Lung (tissue), 11 donors: ENCODE measurements at regions not wholly inside any gene's neighbourhood (a gene's known extent, or its start where the extent isn't known, plus 50 kb on each side); places are given as distances from the start of the nearest gene placed in this dataset.

Experiments
- ATAC-seq: fragments of 200-7000 bp; cut with Tn5 transposase; one replicate; pipeline ENCODE4 v1.9.1; 2020; ENCODE audit warnings: moderate number of reproducible peaks; ENCODE audit not compliant: insufficient read depth, low FRiP score
- DNase-seq, 3 donors: peaks; one replicate each; pipeline ENCODE4 v3.0.0-alpha.2; 2013 to 2017
- H3K27ac ChIP-seq, 2 donors: one replicate each; pipeline ENCODE4 v1.5.1; 2013; ENCODE audit warnings: mild to moderate bottlenecking in 2 of 2, moderate library complexity in 2 of 2, control low read depth in 1 of 2, inconsistent platforms in 1 of 2, low read depth in 1 of 2, low read length in 1 of 2
- H3K27me3 ChIP-seq, 3 donors: one replicate each; pipeline ENCODE4 v1.5.1; 2013; ENCODE audit warnings: low read length in 2 of 3; ENCODE audit not compliant: control insufficient read depth in 3 of 3, insufficient read depth in 3 of 3
- H3K36me3 ChIP-seq, 4 donors: one replicate each; pipeline ENCODE4 v1.5.1; 2013; ENCODE audit warnings: low read length in 4 of 4, mild to moderate bottlenecking in 1 of 4, moderate library complexity in 1 of 4; ENCODE audit not compliant: control insufficient read depth in 4 of 4, insufficient read depth in 4 of 4
- H3K4me1 ChIP-seq, 5 donors: one replicate each; pipeline ENCODE4 v1.5.1; 2013; ENCODE audit warnings: low read length in 5 of 5, mild to moderate bottlenecking in 2 of 5, moderate library complexity in 1 of 5; ENCODE audit not compliant: control insufficient read depth in 5 of 5, insufficient read depth in 5 of 5
- H3K4me3 ChIP-seq: one replicate; pipeline ENCODE4 v1.5.1; 2013; ENCODE audit warnings: mild to moderate bottlenecking, control low read depth, moderate library complexity
- H3K9ac ChIP-seq, 2 donors: one replicate each; pipeline ENCODE4 v1.5.1; 2013; ENCODE audit warnings: low read length in 2 of 2, control low read depth in 1 of 2; ENCODE audit not compliant: insufficient read depth in 1 of 2
- H3K9me3 ChIP-seq, 4 donors: one replicate each; pipeline ENCODE4 v1.5.1; 2013; ENCODE audit warnings: low read length in 3 of 4, mild to moderate bottlenecking in 1 of 4, moderate library complexity in 1 of 4; ENCODE audit not compliant: control insufficient read depth in 4 of 4, insufficient read depth in 3 of 4
- WGBS, 2 donors: extraction: QIAGEN DNeasy Blood & Tissue Kit; methylation state at CpG; one replicate each; pipeline ENCODE4 v1.1.7; 2013; 5-methylcytosine and 5-hydroxymethylcytosine counted together
- TF ChIP-seq, protein P1 (sequence below): IDR thresholded peaks from 2 replicates; pipeline ENCODE4 v1.5.1; 2012; ENCODE audit warnings: mild to moderate bottlenecking; ENCODE audit errors: control extremely low read depth, extremely low read depth
- donor health status: control.
- donor health status: control.
- donor health status: Bipolar disorder and iron deficiency.
- donor health status: healthy.
- donor health status: DM: yes; HTN: yes; CAD: no.

DNA sequence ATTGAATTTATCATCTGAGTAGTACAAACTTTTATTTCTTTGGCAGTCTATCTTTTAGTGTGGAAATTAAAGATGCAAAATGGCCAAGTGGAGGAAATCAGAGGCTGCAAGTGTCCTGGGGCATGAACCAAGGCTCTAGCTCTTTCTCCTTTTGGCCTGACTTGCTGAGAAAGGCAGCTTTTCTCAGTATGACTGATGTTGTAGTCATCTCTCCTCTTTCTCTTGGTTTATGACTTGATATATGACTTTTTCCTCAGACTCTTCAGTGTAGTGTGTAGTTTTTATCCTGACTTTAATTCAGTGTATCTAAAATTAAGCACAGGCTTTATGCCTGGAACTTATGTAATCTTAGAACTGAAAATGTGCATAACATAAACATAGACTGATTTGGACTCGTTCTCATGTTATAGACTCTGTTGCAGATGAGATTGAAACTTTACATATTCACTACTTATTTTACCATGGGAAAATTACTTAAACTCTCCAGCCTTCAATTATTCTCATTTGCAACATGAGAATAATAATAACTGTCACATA lies 65.7 kb downstream of the SLITRK5 start:
- DNase-seq (peak in 2 of 3 donors; percentile 22 to 38), ATAC-seq (no peak)
- Histone ChIP-seq H3K36me3 (no peaks in the 10 kb centered on the region), H3K4me1 (no peaks in the 10 kb centered on the region), H3K9me3 (no peaks in the 10 kb centered on the region), H3K27ac (no peak overlapping the region), H3K27me3 (no peaks in the 10 kb centered on the region), H3K4me3 (no peak overlapping the region), H3K9ac (no peak overlapping the region)
- TF ChIP-seq, protein P1, sequence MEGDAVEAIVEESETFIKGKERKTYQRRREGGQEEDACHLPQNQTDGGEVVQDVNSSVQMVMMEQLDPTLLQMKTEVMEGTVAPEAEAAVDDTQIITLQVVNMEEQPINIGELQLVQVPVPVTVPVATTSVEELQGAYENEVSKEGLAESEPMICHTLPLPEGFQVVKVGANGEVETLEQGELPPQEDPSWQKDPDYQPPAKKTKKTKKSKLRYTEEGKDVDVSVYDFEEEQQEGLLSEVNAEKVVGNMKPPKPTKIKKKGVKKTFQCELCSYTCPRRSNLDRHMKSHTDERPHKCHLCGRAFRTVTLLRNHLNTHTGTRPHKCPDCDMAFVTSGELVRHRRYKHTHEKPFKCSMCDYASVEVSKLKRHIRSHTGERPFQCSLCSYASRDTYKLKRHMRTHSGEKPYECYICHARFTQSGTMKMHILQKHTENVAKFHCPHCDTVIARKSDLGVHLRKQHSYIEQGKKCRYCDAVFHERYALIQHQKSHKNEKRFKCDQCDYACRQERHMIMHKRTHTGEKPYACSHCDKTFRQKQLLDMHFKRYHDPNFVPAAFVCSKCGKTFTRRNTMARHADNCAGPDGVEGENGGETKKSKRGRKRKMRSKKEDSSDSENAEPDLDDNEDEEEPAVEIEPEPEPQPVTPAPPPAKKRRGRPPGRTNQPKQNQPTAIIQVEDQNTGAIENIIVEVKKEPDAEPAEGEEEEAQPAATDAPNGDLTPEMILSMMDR, result no peak
- WGBS, 2 donors, result 63 to 65% methylated on average over 1 of the region's 1 CpG

- H3K4me1 ChIP-seq, result no peaks in the 10 kb centered on the region
- H3K4me3 ChIP-seq, result no peak overlapping the region
- H3K27me3 ChIP-seq, result no peaks in the 10 kb centered on the region
- no peak overlapping the region for H3K9ac ChIP-seq
- ATAC-seq (no peak), DNase-seq (no peak)
- TF ChIP-seq, protein P1, result no peak
- H3K36me3 ChIP-seq, result no peaks in the 10 kb centered on the region
- H3K9me3 ChIP-seq, result no peaks in the 10 kb centered on the region
- no peak overlapping the region for H3K27ac ChIP-seq
- 50 to 75% methylated on average over 1 of the region's 1 CpG for WGBS, 2 donors
Observed at GRCh38 chr13:87754097-87754496, 82.9 kb downstream of the SLITRK5 start.

GRCh38 chr13:87769445-87769844 lies 98.3 kb downstream of the SLITRK5 start:
- TF ChIP-seq, protein P1, result no peak
- H3K9me3 ChIP-seq, result peaks cover 0 to 2% (median 0%) of the 10 kb centered on the region in 4 donors

DNA sequence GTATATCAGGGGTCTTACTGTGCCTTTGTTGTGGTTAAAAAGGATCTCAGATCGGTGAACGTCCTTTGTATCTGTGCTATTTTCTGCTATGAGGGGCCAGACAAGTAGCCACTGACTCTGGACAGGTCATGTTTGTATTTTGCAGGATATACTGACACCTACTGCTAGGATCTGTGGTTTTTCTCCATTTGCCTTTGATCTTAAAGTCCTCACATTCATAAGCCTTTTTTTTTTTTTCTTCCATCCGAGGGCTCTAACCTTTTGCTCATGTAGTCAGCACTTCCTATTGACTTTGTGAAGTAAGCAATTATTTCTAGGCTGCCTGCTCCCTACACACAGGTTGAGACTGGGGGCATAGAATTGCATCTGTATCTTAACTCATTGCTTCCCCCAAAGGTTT lies 106.2 kb downstream of the SLITRK5 start:
- TF ChIP-seq, protein P1, result no peak
- no peak overlapping the region for H3K9ac ChIP-seq
- no peak overlapping the region for H3K27ac ChIP-seq
- no peak overlapping the region for H3K4me3 ChIP-seq
- H3K36me3 ChIP-seq, result no peaks in the 10 kb centered on the region
- WGBS, 2 donors, result 40 to 61% methylated on average over 3 of the region's 3 CpGs
- H3K27me3 ChIP-seq, result no peaks in the 10 kb centered on the region
- H3K4me1 ChIP-seq, result no peaks in the 10 kb centered on the region
- DNase-seq (no peak), ATAC-seq (no peak)
- peaks cover 0 to 3% (median 0%) of the 10 kb centered on the region in 4 donors for H3K9me3 ChIP-seq

More at GRCh38 chr13:87769445-87769844, 98.3 kb downstream of the SLITRK5 start:
- ATAC-seq (no peak), DNase-seq (no peak)
- Histone ChIP-seq H3K4me1 (no peaks in the 10 kb centered on the region), H3K9ac (no peak overlapping the region), H3K4me3 (no peak overlapping the region), H3K27me3 (no peaks in the 10 kb centered on the region), H3K36me3 (no peaks in the 10 kb centered on the region), H3K27ac (no peak overlapping the region)
- WGBS, 2 donors, result 56 to 75% methylated on average over 4 of the region's 4 CpGs
